ENCODE measurements at regions not wholly inside any gene's neighbourhood (a gene's known extent, or its start where the extent isn't known, plus 50 kb on each side); places are given as distances from the start of the nearest gene placed in this dataset.

DNA sequence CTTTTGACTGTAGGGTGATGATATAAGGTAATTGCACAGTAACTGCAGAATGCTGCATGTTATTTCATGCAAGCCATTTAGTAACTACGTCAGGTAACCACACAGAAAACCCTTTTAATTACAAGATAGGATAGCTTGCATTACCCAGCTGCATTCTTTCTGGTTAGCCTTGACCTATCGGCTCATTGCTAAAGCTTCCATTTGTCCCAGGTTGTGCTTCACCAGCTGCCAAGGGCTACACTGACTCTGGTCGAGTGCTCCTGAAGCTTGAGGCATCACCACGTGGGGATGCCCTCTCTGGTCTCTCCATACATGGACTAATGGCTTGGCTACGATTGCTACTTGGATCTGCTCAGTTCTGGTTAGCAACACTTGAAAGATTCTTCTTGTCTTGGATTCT lies 81.1 kb upstream of the SLC12A2 start:
- no peak for DNase-seq
- H3K27ac Mint-ChIP-seq, result no peak overlapping the region
- H3K4me3 ChIP-seq (ENCODE audit: low read length), result no peak overlapping the region
- intact Hi-C loops (cut with DNase I, micrococcal nuclease), result no loop called here
- H3K4me1 ChIP-seq (ENCODE audit: insufficient read depth, low read length), result no peaks in the 10 kb centered on the region
- no peaks in the 10 kb centered on the region for H3K4me1 Mint-ChIP-seq (ENCODE audit: low read depth)
- ChIA-PET CTCF (no interaction called here), POLR2A (no interaction called here)
- no peaks in the 10 kb centered on the region for H3K27me3 ChIP-seq (ENCODE audit: control insufficient read depth in 1 of 2, insufficient read depth in 2 of 2, low read length in 2 of 2)
- no peak overlapping the region for H3K27ac ChIP-seq (ENCODE audit: low read depth in 1 of 2, low read length in 2 of 2)
- H3K36me3 ChIP-seq (ENCODE audit: insufficient read depth, low read length), result no peaks in the 10 kb centered on the region
- no peak for ATAC-seq (ENCODE audit: poor library complexity)
- H3K27me3 Mint-ChIP-seq, result no peaks in the 10 kb centered on the region
- peaks cover 13% of the 10 kb centered on the region for H3K36me3 Mint-ChIP-seq (ENCODE audit: low read depth)
- no peak overlapping the region for H3K4me3 Mint-ChIP-seq
- no peaks in the 10 kb centered on the region for H3K9me3 Mint-ChIP-seq
- TF ChIP-seq CTCF (IDR thresholded peaks at IDR 0.05), result no peak
- H3K9me3 ChIP-seq (ENCODE audit: control insufficient read depth in 1 of 2, insufficient read depth in 1 of 2, low read length in 2 of 2), result no peaks in the 10 kb centered on the region

DNA sequence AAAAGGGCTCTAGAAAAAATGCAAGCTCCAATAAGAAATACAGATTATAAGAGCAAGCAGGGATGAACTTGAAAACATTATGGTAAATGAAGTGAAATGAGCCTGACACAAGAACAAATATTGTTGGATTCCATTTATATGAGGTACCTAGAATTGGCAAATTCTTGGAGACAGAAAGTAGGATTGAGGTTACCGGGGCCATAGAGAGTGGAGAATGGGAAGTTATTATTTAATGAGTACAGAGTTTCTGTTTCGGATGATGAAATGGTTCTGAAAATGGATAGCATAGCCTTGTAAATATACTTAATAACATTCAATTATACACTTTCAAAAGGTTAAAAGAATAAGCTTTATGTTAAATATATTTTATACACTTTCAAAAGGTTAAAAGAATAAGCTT lies 75.6 kb upstream of the SLC12A2 start:
- Histone ChIP-seq H3K9me3 (ENCODE audit: control insufficient read depth in 1 of 2, insufficient read depth in 1 of 2, low read length in 2 of 2) (no peaks in the 10 kb centered on the region), H3K36me3 (ENCODE audit: insufficient read depth, low read length) (no peaks in the 10 kb centered on the region), H3K27me3 (ENCODE audit: control insufficient read depth in 1 of 2, insufficient read depth in 2 of 2, low read length in 2 of 2) (no peaks in the 10 kb centered on the region), H3K4me1 (ENCODE audit: insufficient read depth, low read length) (no peaks in the 10 kb centered on the region), H3K27ac (ENCODE audit: low read depth in 1 of 2, low read length in 2 of 2) (no peak overlapping the region), H3K4me3 (ENCODE audit: low read length) (no peak overlapping the region)
- H3K4me3 Mint-ChIP-seq, result no peak overlapping the region
- H3K27me3 Mint-ChIP-seq, result no peaks in the 10 kb centered on the region
- CTCF ChIA-PET, result no interaction called here
- peaks cover 24% of the 10 kb centered on the region for H3K36me3 Mint-ChIP-seq (ENCODE audit: low read depth)
- no peaks in the 10 kb centered on the region for H3K4me1 Mint-ChIP-seq (ENCODE audit: low read depth)
- no peak for TF ChIP-seq CTCF (IDR thresholded peaks at IDR 0.05)
- ATAC-seq (ENCODE audit: poor library complexity), result no peak
- DNase-seq, result no peak
- POLR2A ChIA-PET, result no interaction called here
- intact Hi-C loops (cut with DNase I, micrococcal nuclease), result no loop called here
- H3K27ac Mint-ChIP-seq, result no peak overlapping the region
- H3K9me3 Mint-ChIP-seq, result no peaks in the 10 kb centered on the region

- H3K4me1 ChIP-seq (ENCODE audit: insufficient read depth, low read length), result no peaks in the 10 kb centered on the region
- intact Hi-C loops (cut with DNase I, micrococcal nuclease), result no loop called here
- H3K4me3 ChIP-seq (ENCODE audit: low read length), result no peak overlapping the region
- H3K27me3 Mint-ChIP-seq, result no peaks in the 10 kb centered on the region
- peaks cover 15% of the 10 kb centered on the region for H3K36me3 Mint-ChIP-seq (ENCODE audit: low read depth)
- no peaks in the 10 kb centered on the region for H3K36me3 ChIP-seq (ENCODE audit: insufficient read depth, low read length)
- H3K27ac ChIP-seq (ENCODE audit: low read depth in 1 of 2, low read length in 2 of 2), result no peak overlapping the region
- no peaks in the 10 kb centered on the region for H3K27me3 ChIP-seq (ENCODE audit: control insufficient read depth in 1 of 2, insufficient read depth in 2 of 2, low read length in 2 of 2)
- no peak overlapping the region for H3K27ac Mint-ChIP-seq
- no peak overlapping the region for H3K4me3 Mint-ChIP-seq
- ATAC-seq (ENCODE audit: poor library complexity) (no peak), DNase-seq (no peak)
- TF ChIP-seq CTCF (IDR thresholded peaks at IDR 0.05), result no peak
- no peaks in the 10 kb centered on the region for H3K9me3 Mint-ChIP-seq
- POLR2A ChIA-PET, result no interaction called here
- CTCF ChIA-PET, result no interaction called here
- H3K4me1 Mint-ChIP-seq (ENCODE audit: low read depth), result no peaks in the 10 kb centered on the region
- no peaks in the 10 kb centered on the region for H3K9me3 ChIP-seq (ENCODE audit: control insufficient read depth in 1 of 2, insufficient read depth in 1 of 2, low read length in 2 of 2)
Observed at GRCh38 chr5:128009403-128009802, 74.2 kb upstream of the SLC12A2 start.
